ENCODE measurements at regions not wholly inside any gene's neighbourhood (a gene's known extent, or its start where the extent isn't known, plus 50 kb on each side); places are given as distances from the start of the nearest gene placed in this dataset.

- H3K4me1 ChIP-seq (ENCODE audit: control insufficient read depth in 2 of 2, insufficient read depth in 2 of 2, low read length in 2 of 2) = no peaks in the 10 kb centered on the region
- ChIA-PET POLR2A (no interaction called here), CTCF (interaction anchor here (0.5 kb wide), 1 partner anchor 310 kb away, joined by 3 read pairs; no protein-coding TSS in a partner anchor)
- Mint-ChIP-seq H3K9me3 (peaks cover 0 to 3% (median 0%) of the 10 kb centered on the region in 11 donors), H3K36me3 (no peaks in the 10 kb centered on the region), H3K4me3 (no peak overlapping the region), H3K27ac (no peak overlapping the region), H3K27me3 (no peaks in the 10 kb centered on the region), H3K4me1 (peaks cover 0 to 6% (median 0%) of the 10 kb centered on the region in 7 donors)
- H3K4me3 ChIP-seq (ENCODE audit: low read length) = no peak overlapping the region
- ATAC-seq (no peak), DNase-seq (no peak)
- intact Hi-C loops (cut with micrococcal nuclease) = no loop called here
- H3K27ac ChIP-seq (ENCODE audit: low read depth, low read length) = no peak overlapping the region
- no peaks in the 10 kb centered on the region for H3K9me3 ChIP-seq (ENCODE audit: control insufficient read depth in 2 of 3, low read length in 3 of 3)
- no peaks in the 10 kb centered on the region for H3K27me3 ChIP-seq (ENCODE audit: control insufficient read depth in 2 of 2, insufficient read depth in 2 of 2, low read length in 2 of 2)
- no peaks in the 10 kb centered on the region for H3K36me3 ChIP-seq (ENCODE audit: control insufficient read depth in 2 of 3, insufficient read depth in 3 of 3, low read length in 3 of 3)
Measured at GRCh38 chr10:4191894-4192293, 406.9 kb upstream of the KLF6 start.

DNA sequence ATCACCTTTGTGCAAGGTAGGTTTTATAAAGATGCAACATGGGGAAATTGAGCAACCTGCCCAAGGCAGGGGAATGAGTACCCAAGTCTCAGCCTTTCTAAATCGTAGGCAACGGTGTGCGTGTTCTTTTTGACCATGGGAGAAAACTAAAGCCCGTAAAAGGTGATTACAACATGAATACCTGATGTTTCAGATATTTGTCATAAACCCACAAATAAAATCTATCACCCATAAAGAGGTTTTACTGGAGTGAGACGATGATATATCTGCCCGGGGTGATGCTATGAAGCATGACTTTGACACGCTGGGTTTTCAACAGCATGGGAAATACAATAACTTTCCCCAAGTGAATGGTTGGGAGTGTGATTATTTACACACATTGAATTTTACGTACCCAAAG, 406.3 kb upstream of the KLF6 start:
- ATAC-seq = no peak
- CTCF ChIA-PET = no interaction called here

DNA sequence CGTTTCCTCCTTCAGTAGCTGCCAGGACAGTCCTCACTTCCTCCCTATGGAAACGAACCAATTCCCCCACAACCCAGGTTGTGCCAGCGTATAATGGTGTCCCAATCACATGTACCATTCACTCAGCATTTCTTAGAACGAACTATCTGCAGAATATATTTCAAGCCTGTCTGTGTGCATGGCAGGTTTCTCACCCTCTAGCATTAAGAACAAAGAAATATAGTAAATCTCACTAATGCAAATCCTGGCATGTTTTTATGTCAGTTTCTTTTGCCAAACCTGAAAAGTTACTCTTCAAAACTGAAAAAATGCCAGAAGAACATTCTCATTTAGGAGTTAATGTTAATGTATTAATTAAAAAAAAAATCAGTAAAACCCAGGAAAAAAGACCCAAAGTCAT, 405.9 kb upstream of the KLF6 start:
- Mint-ChIP-seq H3K27me3 (no peaks in the 10 kb centered on the region), H3K36me3 (no peaks in the 10 kb centered on the region), H3K9me3 (peaks cover 0 to 3% (median 0%) of the 10 kb centered on the region in 11 donors), H3K27ac (no peak overlapping the region), H3K4me3 (no peak overlapping the region), H3K4me1 (peaks cover 0 to 9% (median 0%) of the 10 kb centered on the region in 7 donors)
- Histone ChIP-seq H3K4me1 (ENCODE audit: control insufficient read depth in 2 of 2, insufficient read depth in 2 of 2, low read length in 2 of 2) (no peaks in the 10 kb centered on the region), H3K27ac (ENCODE audit: low read depth, low read length) (no peak overlapping the region), H3K4me3 (ENCODE audit: low read length) (no peak overlapping the region), H3K36me3 (ENCODE audit: control insufficient read depth in 2 of 3, insufficient read depth in 3 of 3, low read length in 3 of 3) (no peaks in the 10 kb centered on the region), H3K27me3 (ENCODE audit: control insufficient read depth in 2 of 2, insufficient read depth in 2 of 2, low read length in 2 of 2) (no peaks in the 10 kb centered on the region), H3K9me3 (ENCODE audit: control insufficient read depth in 2 of 3, low read length in 3 of 3) (no peaks in the 10 kb centered on the region)
- no peak for ATAC-seq
- CTCF ChIA-PET = no interaction called here
- no peak for DNase-seq
- POLR2A ChIA-PET = no interaction called here
- intact Hi-C loops (cut with micrococcal nuclease) = no loop called here

More for the DNA sequence above, 406.3 kb upstream of the KLF6 start:
- Mint-ChIP-seq H3K36me3 (no peaks in the 10 kb centered on the region), H3K4me3 (no peak overlapping the region), H3K4me1 (peaks cover 0 to 9% (median 0%) of the 10 kb centered on the region in 7 donors), H3K27me3 (no peaks in the 10 kb centered on the region), H3K27ac (peak overlapping the region in 1 of 9 donors; percentile 63), H3K9me3 (peaks cover 0 to 3% (median 0%) of the 10 kb centered on the region in 11 donors)
- no peak for DNase-seq
- POLR2A ChIA-PET = no interaction called here
- Histone ChIP-seq H3K27me3 (ENCODE audit: control insufficient read depth in 2 of 2, insufficient read depth in 2 of 2, low read length in 2 of 2) (no peaks in the 10 kb centered on the region), H3K9me3 (ENCODE audit: control insufficient read depth in 2 of 3, low read length in 3 of 3) (no peaks in the 10 kb centered on the region), H3K27ac (ENCODE audit: low read depth, low read length) (no peak overlapping the region), H3K4me3 (ENCODE audit: low read length) (no peak overlapping the region), H3K36me3 (ENCODE audit: control insufficient read depth in 2 of 3, insufficient read depth in 3 of 3, low read length in 3 of 3) (no peaks in the 10 kb centered on the region), H3K4me1 (ENCODE audit: control insufficient read depth in 2 of 2, insufficient read depth in 2 of 2, low read length in 2 of 2) (no peaks in the 10 kb centered on the region)
- intact Hi-C loops (cut with micrococcal nuclease) = no loop called here

GRCh38 chr10:4189281-4189680, 404.3 kb upstream of the KLF6 start:
- Histone ChIP-seq H3K36me3 (ENCODE audit: control insufficient read depth in 2 of 3, insufficient read depth in 3 of 3, low read length in 3 of 3) (no peaks in the 10 kb centered on the region), H3K27ac (ENCODE audit: low read depth, low read length) (no peak overlapping the region), H3K4me1 (ENCODE audit: control insufficient read depth in 2 of 2, insufficient read depth in 2 of 2, low read length in 2 of 2) (no peaks in the 10 kb centered on the region), H3K4me3 (ENCODE audit: low read length) (no peak overlapping the region), H3K27me3 (ENCODE audit: control insufficient read depth in 2 of 2, insufficient read depth in 2 of 2, low read length in 2 of 2) (no peaks in the 10 kb centered on the region), H3K9me3 (ENCODE audit: control insufficient read depth in 2 of 3, low read length in 3 of 3) (no peaks in the 10 kb centered on the region)
- Mint-ChIP-seq H3K4me3 (no peak overlapping the region), H3K27ac (no peak overlapping the region), H3K9me3 (peaks cover 0 to 7% (median 0%) of the 10 kb centered on the region in 11 donors), H3K27me3 (no peaks in the 10 kb centered on the region), H3K4me1 (peaks cover 0 to 9% (median 0%) of the 10 kb centered on the region in 7 donors), H3K36me3 (no peaks in the 10 kb centered on the region)
- intact Hi-C loops (cut with micrococcal nuclease) = no loop called here
- ChIA-PET CTCF (no interaction called here), POLR2A (interaction anchor here (0.7 kb wide), 1 partner anchor 381 kb away, joined by 3 read pairs; no protein-coding TSS in a partner anchor)
- DNase-seq (no peak), ATAC-seq (no peak)

DNA sequence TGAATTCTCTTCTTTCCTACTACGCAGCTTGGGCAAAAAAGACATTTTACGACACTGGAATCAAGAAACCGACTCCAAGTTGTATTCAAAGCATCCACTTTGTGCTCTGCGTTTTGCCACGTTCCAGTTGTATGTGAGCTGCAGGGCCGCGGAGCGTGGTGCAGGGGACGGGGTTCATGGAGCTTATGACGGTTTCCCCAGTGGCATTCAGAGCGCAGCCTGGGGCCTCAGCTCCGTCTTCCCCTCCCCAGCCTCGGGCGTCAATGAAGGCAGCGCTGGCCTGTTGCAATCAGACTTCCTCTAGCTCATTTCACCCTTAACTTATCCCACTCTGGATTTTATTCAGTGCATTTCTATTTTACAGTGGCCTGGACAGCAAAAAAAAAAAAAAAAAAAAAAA, 403.4 kb upstream of the KLF6 start:
- H3K4me3 ChIP-seq (ENCODE audit: low read length) = no peak overlapping the region
- H3K27ac ChIP-seq (ENCODE audit: low read depth, low read length) = no peak overlapping the region
- H3K36me3 Mint-ChIP-seq = no peaks in the 10 kb centered on the region
- H3K27me3 Mint-ChIP-seq = no peaks in the 10 kb centered on the region
- H3K27me3 ChIP-seq (ENCODE audit: control insufficient read depth in 2 of 2, insufficient read depth in 2 of 2, low read length in 2 of 2) = no peaks in the 10 kb centered on the region
- no peak for DNase-seq
- peaks cover 0 to 10% (median 0%) of the 10 kb centered on the region in 11 donors for H3K9me3 Mint-ChIP-seq
- no peaks in the 10 kb centered on the region for H3K4me1 ChIP-seq (ENCODE audit: control insufficient read depth in 2 of 2, insufficient read depth in 2 of 2, low read length in 2 of 2)
- ATAC-seq = no peak
- intact Hi-C loops (cut with micrococcal nuclease) = no loop called here
- no peak overlapping the region for H3K4me3 Mint-ChIP-seq
- POLR2A ChIA-PET = no interaction called here
- H3K36me3 ChIP-seq (ENCODE audit: control insufficient read depth in 2 of 3, insufficient read depth in 3 of 3, low read length in 3 of 3) = no peaks in the 10 kb centered on the region
- H3K4me1 Mint-ChIP-seq = peaks cover 0 to 12% (median 0%) of the 10 kb centered on the region in 7 donors
- no peaks in the 10 kb centered on the region for H3K9me3 ChIP-seq (ENCODE audit: control insufficient read depth in 2 of 3, low read length in 3 of 3)
- CTCF ChIA-PET = no interaction called here
- no peak overlapping the region for H3K27ac Mint-ChIP-seq

DNA sequence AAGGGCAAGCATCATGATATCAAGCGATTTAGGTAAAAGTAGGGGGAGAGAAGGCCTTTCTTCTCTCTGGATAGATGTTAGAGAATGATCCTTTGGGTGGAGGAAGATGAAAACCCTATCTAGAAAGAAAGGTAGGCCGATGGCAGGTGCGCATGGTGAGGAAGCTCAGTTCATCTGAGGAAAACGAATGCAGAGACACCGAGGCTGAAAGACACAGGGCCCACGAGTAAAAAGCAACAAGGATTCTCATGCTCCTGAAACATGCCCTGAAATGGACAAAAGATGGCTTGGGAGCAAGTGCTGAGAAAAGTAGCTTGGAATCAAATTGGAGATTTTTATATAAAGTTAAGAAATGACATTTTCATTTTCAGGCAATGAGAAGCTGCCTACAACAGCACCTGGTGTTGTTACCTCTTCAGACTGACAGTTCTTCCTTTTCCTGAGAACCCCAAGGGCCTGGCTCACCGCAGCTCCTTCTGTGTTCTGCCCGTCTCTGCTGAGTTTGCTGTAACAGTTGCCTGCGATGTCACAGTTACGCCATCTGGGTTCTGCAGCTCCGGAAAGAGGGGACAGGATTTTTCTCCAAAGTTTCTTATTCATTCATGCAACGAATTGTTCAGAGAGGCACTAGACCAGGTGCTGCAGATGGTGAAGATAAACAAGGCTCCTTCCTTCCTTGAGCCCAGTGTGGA, 402.0 kb upstream of the KLF6 start:
- no peak overlapping the region for H3K4me3 Mint-ChIP-seq
- H3K36me3 Mint-ChIP-seq = no peaks in the 10 kb centered on the region
- H3K27ac Mint-ChIP-seq = peak overlapping the region in 1 of 9 donors; percentile 51
- Histone ChIP-seq H3K4me3 (ENCODE audit: low read length) (no peak overlapping the region), H3K27me3 (ENCODE audit: control insufficient read depth in 2 of 2, insufficient read depth in 2 of 2, low read length in 2 of 2) (no peaks in the 10 kb centered on the region), H3K27ac (ENCODE audit: low read depth, low read length) (no peak overlapping the region), H3K4me1 (ENCODE audit: control insufficient read depth in 2 of 2, insufficient read depth in 2 of 2, low read length in 2 of 2) (no peaks in the 10 kb centered on the region), H3K9me3 (ENCODE audit: control insufficient read depth in 2 of 3, low read length in 3 of 3) (no peaks in the 10 kb centered on the region), H3K36me3 (ENCODE audit: control insufficient read depth in 2 of 3, insufficient read depth in 3 of 3, low read length in 3 of 3) (no peaks in the 10 kb centered on the region)
- ATAC-seq (no peak), DNase-seq (no peak)
- POLR2A ChIA-PET = no interaction called here
- CTCF ChIA-PET = no interaction called here
- H3K4me1 Mint-ChIP-seq = peaks cover 0 to 20% (median 0%) of the 10 kb centered on the region in 7 donors
- no peaks in the 10 kb centered on the region for H3K27me3 Mint-ChIP-seq
- H3K9me3 Mint-ChIP-seq = peaks cover 0 to 10% (median 0%) of the 10 kb centered on the region in 11 donors
- intact Hi-C loops (cut with micrococcal nuclease) = no loop called here

DNA sequence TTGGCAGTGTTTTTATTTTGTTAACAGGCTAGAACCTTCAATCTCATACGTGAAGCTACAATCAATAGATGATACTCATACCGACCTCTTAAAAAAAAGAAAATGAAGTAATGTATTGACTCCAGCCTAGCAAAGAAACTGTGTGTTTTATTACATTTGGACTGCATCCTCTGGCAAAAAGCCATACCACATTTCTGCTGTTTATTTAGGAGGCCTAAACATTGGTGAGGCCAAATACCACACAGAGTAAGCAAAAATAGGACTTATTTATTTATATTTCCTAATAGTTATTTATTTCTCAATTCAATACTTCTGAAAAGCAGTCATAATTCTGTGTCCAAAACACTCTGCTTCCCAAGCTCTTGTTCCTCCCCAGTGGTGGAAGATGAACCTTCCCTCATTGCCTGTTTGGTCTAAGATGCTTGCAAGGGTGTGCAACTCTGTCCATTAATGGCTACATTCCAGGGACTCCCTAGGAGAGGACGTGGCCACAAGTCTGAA, 398.8 kb upstream of the KLF6 start:
- ATAC-seq (no peak), DNase-seq (no peak)
- no peaks in the 10 kb centered on the region for H3K36me3 ChIP-seq (ENCODE audit: control insufficient read depth in 2 of 3, insufficient read depth in 3 of 3, low read length in 3 of 3)
- Mint-ChIP-seq H3K27me3 (no peaks in the 10 kb centered on the region), H3K4me1 (peaks cover 0 to 32% (median 3%) of the 10 kb centered on the region in 7 donors), H3K36me3 (peaks cover 0 to 7% (median 0%) of the 10 kb centered on the region in 5 donors), H3K27ac (no peak overlapping the region), H3K4me3 (no peak overlapping the region), H3K9me3 (peaks cover 0 to 12% (median 0%) of the 10 kb centered on the region in 11 donors)
- intact Hi-C loops (cut with micrococcal nuclease) = loop anchor here in 1 of 2 donors (2.0 to 5.0 kb wide), 2 partner anchors 53 to 212 kb away; no protein-coding TSS in a partner anchor
- H3K4me1 ChIP-seq (ENCODE audit: control insufficient read depth in 2 of 2, insufficient read depth in 2 of 2, low read length in 2 of 2) = no peaks in the 10 kb centered on the region
- no peaks in the 10 kb centered on the region for H3K9me3 ChIP-seq (ENCODE audit: control insufficient read depth in 2 of 3, low read length in 3 of 3)
- CTCF ChIA-PET = no interaction called here
- H3K27ac ChIP-seq (ENCODE audit: low read depth, low read length) = no peak overlapping the region
- H3K27me3 ChIP-seq (ENCODE audit: control insufficient read depth in 2 of 2, insufficient read depth in 2 of 2, low read length in 2 of 2) = no peaks in the 10 kb centered on the region
- POLR2A ChIA-PET = no interaction called here
- no peak overlapping the region for H3K4me3 ChIP-seq (ENCODE audit: low read length)

Data from naive thymus-derived CD4-positive, alpha-beta T cell (primary cell).